ENCODE measurements at regions not wholly inside any gene's neighbourhood (a gene's known extent, or its start where the extent isn't known, plus 50 kb on each side); places are given as distances from the start of the nearest gene placed in this dataset.

- TF ChIP-seq EZH2 (IDR thresholded peaks at IDR 0.05; ENCODE audit: low read length): no peak
- TF ChIP-seq, protein P1, sequence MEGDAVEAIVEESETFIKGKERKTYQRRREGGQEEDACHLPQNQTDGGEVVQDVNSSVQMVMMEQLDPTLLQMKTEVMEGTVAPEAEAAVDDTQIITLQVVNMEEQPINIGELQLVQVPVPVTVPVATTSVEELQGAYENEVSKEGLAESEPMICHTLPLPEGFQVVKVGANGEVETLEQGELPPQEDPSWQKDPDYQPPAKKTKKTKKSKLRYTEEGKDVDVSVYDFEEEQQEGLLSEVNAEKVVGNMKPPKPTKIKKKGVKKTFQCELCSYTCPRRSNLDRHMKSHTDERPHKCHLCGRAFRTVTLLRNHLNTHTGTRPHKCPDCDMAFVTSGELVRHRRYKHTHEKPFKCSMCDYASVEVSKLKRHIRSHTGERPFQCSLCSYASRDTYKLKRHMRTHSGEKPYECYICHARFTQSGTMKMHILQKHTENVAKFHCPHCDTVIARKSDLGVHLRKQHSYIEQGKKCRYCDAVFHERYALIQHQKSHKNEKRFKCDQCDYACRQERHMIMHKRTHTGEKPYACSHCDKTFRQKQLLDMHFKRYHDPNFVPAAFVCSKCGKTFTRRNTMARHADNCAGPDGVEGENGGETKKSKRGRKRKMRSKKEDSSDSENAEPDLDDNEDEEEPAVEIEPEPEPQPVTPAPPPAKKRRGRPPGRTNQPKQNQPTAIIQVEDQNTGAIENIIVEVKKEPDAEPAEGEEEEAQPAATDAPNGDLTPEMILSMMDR (optimal IDR thresholded peaks at IDR 0.05 in 1 of 3, IDR thresholded peaks at IDR 0.05 in 1 of 3, conservative IDR thresholded peaks at IDR 0.05 in 1 of 3; ENCODE audit: extremely low read depth in 1 of 3, insufficient read depth in 2 of 3, low read length in 3 of 3): no peak
Observed at GRCh38 chr5:118531276-118531675, 457.1 kb downstream of the DTWD2 start.

All from keratinocyte (primary cell).